Esophagus mucosa (tissue), 1 donor: ENCODE measurements at regions not wholly inside any gene's neighbourhood (a gene's known extent, or its start where the extent isn't known, plus 50 kb on each side); places are given as distances from the start of the nearest gene placed in this dataset.
"Not testable (repeated sequence)": the region's sequence is repeated elsewhere in the genome, so short reads cannot be mapped to it uniquely, and the experiment has no call there.

ENCODE experiments used
- ATAC-seq: fragments of 200-7000 bp; cut with Tn5 transposase; one replicate; pipeline ENCODE4 v1.9.1; 2020
- donor health status: DM: yes; HTN: yes; CAD: no.

DNA sequence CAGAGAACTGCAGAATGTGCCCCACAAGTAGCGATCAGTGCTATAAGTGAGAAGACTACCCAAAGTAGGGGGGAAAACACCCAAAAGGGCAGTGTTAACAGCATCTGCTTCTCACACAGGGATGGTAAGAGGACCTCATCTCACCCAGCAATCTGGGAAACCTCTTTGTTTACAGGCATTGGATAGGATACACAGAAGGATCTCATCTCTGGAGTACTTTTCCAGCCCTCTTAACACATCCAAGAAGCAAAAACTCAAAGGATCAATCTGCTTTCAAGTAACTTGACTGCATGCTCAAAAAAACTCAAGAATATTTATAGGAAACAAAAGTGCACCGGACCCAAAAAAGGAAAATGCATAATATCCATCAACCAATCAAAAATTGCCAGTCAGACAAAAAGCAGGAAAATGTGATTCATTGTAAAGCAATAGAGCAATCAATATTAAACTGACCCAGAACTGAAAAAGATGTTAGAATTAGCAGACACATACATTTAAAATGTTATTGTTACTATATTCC lies 311.0 kb upstream of the CXADR start:
- no peak for ATAC-seq

DNA sequence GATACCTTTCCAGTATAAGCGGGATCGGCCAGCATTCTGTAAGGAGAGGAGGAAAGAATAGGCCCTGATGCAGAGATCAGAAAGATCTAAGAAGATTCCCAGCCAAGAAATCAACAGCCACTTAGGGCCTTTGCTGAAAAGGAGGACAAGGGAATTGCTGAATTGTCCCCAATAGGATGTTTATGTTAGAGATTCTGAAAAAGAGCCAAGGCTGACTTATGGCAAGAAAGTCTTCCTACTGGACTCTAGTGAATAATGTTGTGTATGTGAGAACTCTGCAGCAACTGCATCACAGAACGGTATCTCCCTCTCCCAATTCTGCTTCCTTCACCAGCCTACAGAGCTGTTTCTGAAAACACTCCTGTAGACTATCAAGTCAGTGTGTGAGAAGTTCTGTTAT lies 298.0 kb upstream of the CXADR start:
- no peak for ATAC-seq

DNA sequence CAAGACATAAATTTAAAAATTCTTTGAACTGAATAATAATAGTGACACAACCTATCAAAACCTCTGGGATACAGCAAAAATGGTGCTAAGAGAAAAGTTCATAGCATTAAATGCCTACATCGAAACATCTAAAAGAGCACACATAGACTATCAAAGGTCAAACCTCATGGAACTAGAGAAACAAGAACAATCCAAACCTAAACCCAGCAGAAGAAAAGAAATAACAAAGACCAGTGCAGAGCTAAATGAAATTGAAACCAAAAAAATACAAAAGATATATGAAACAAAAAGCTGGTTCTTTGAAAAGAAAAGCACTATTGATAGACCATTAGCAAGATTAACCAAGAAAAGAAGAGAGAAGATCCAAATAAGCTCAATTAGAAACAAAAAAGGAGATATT lies 293.8 kb upstream of the CXADR start:
- ATAC-seq, result not testable (repeated sequence)

GRCh38 chr21:17231124-17231523 lies 281.7 kb upstream of the CXADR start:
- no peak for ATAC-seq

GRCh38 chr21:17231771-17232170 lies 281.1 kb upstream of the CXADR start:
- no peak for ATAC-seq

DNA sequence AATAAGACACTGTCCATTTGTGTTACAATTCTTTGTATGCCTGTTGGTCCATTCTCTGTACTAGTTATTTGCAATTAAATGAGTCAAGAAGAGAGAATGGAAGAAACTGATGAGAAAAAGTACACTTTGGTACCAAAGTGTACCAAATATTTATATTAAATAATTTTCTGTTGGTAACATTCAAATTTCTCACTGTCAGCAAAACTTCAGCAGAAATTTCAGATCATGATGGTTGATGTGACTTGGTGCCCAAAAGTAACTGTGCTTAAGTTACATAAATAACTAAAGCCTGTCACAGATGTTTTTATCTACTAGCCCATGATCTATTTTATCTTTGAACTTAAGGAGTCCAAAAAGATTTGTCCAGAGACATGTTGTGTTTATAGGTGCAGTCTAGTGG lies 274.4 kb upstream of the CXADR start:
- ATAC-seq, result no peak

GRCh38 chr21:17250778-17251241 lies 262.0 kb upstream of the CXADR start:
- ATAC-seq, result no peak

DNA sequence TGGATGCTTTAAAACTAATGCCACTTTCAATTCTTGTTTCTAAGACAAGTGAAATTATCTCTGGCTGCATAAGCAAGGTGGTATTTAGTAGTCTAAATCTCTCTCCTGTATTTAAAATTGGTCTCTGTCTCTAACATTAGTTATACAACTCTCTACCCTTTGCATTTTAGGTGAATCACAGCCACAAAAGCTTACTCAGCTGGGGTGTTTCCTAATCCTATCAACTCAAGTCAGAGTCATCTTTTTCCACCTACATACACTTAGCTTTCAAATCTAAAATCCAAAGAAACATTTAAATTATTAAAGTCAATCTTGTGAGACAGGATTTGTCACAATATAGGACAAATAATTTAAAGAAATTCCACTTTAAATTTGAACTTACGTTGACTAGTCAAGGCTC lies 255.1 kb upstream of the CXADR start:
- ATAC-seq, result peak; percentile 28

- no peak for ATAC-seq
Observed at GRCh38 chr21:17264182-17264581, 248.7 kb upstream of the CXADR start.

GRCh38 chr21:17269760-17270159 lies 243.1 kb upstream of the CXADR start:
- no peak for ATAC-seq

GRCh38 chr21:17270229-17270628 lies 242.6 kb upstream of the CXADR start:
- peak; percentile 75 for ATAC-seq

GRCh38 chr21:17279663-17280062 lies 233.2 kb upstream of the CXADR start:
- no peak for ATAC-seq

GRCh38 chr21:17293016-17293562 lies 219.8 kb upstream of the CXADR start:
- ATAC-seq, result not testable (repeated sequence)

GRCh38 chr21:17295997-17296396 lies 216.8 kb upstream of the CXADR start:
- ATAC-seq, result no peak

- not testable (repeated sequence) for ATAC-seq
Observed at GRCh38 chr21:17299576-17299975, 213.3 kb upstream of the CXADR start.

GRCh38 chr21:17327715-17328114 lies 185.1 kb upstream of the CXADR start:
- ATAC-seq, result not testable (repeated sequence)

DNA sequence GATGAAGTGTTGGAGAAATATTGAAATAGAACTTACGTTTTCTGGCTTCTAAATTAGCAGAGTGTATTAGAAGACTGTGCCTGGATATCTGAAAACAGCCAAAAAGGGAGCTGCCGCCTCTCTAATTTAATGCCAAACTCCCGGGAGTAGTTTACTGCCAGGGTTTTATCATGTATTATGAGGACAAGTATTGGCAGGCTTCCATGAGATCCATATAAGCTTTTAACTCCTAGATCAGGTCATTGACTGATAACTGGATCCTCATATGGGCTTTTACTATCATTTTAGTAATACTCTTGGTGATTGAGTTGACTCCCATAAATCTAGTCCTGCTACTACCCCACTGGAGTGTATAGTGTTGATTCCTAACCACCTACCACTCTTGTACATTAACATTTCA lies 178.4 kb upstream of the CXADR start:
- ATAC-seq, result no peak

GRCh38 chr21:17340081-17340480 lies 172.8 kb upstream of the CXADR start:
- ATAC-seq, result no peak

DNA sequence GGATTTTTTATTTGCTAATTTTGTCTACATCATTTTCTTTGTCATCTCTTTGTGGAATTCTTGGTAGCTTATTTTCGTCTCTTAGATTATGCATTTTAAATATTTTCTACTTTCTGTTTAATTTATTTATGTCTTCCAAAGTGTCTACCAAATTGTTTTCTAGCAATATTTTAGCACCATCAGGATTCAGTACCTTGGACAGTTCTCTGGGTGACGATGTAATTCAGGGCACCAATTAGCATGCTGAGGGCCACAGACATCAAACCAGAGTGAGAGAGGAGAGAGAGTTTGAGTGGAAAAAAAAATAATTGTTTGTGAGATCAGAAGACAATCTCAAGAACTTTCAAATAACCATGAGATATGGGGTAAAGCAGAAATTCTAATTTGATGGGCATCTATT lies 169.8 kb upstream of the CXADR start:
- ATAC-seq, result no peak

GRCh38 chr21:17348357-17348756 lies 164.5 kb upstream of the CXADR start:
- ATAC-seq, result no peak

DNA sequence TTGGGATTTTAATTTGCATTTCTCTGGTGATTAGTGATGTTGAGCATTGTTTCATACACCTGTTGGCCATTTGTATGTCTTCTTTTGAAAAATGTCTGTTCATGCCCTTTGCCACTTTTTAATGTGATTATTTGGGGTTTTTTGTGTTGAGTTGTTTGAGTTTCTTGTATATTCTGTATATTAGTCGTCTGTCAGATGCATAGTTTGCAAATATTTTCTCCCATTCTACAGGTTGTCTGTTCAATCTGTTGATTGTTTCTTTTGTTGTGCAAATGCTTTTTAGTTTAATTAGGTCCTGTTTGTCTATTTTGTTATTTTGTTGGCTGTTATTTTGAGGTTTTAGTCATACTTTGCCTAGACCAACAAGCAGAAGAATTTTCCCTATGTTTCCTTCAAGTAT lies 164.0 kb upstream of the CXADR start:
- ATAC-seq, result no peak

- no peak for ATAC-seq
Observed at GRCh38 chr21:17351766-17352165, 161.1 kb upstream of the CXADR start.

DNA sequence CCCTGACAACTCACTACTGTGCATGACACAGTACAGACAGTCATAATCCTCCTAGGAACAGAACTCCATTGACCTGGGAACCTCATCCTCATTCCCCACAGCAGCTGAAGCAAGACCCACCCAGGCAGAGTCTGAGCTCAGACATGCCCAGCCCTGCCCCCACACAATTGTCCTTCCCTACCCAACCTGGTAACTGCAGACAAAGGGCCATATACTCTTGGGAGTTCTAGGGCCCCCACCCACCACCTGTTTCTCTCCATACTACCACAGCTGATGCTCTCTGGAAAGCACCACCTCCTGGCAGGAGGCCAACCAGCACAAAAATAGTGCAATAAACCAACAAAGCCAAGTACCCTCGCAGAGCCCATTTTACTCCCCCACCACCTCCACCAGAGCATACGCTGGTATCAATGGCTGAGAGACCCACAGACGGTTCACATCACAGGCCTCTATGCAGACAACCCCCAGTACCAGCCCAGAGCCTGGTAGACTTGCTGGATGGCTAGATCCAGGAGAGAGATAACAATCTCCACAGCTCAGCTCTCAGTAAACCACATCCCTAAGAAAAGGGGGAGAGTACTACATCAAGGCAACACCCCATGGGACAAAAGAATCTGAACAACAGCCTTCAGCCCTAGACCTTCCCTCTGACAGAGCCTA lies 159.7 kb upstream of the CXADR start:
- ATAC-seq, result peak; percentile 89

GRCh38 chr21:17359781-17360180 lies 153.1 kb upstream of the CXADR start:
- peak; percentile 29 for ATAC-seq
